HG03025 (cell line): ENCODE measurements at regions not wholly inside any gene's neighbourhood (a gene's known extent, or its start where the extent isn't known, plus 50 kb on each side); places are given as distances from the start of the nearest gene placed in this dataset.
"Not testable (repeated sequence)": the region's sequence is repeated elsewhere in the genome, so short reads cannot be mapped to it uniquely, and the experiment has no call there.

Source experiments
- ATAC-seq: cut with Tn5 transposase; IDR thresholded peaks from one replicate; pipeline ENCODE4 v1.9.1; 2021; ENCODE audit warnings: mild to moderate bottlenecking, moderate library complexity; ENCODE audit not compliant: unreplicated experiment, low FRiP score

- ATAC-seq, result no peak
These were observed 493.9 kb downstream of the NTRK2 start for GRCh38 chr9:85163415-85163814.

GRCh38 chr9:85162822-85163221, 493.3 kb downstream of the NTRK2 start:
- no peak for ATAC-seq

- ATAC-seq, result not testable (repeated sequence)
These were observed 491.4 kb downstream of the NTRK2 start for GRCh38 chr9:85160944-85161343.

GRCh38 chr9:85158512-85158911, 489.0 kb downstream of the NTRK2 start:
- no peak for ATAC-seq

GRCh38 chr9:85157772-85158171, 488.2 kb downstream of the NTRK2 start:
- no peak for ATAC-seq

GRCh38 chr9:85156652-85157051, 487.1 kb downstream of the NTRK2 start:
- no peak for ATAC-seq

GRCh38 chr9:85155352-85155751, 485.8 kb downstream of the NTRK2 start:
- ATAC-seq, result no peak

- ATAC-seq, result no peak
These were observed 482.2 kb downstream of the NTRK2 start for GRCh38 chr9:85151741-85152140.

GRCh38 chr9:85151162-85151561, 481.6 kb downstream of the NTRK2 start:
- ATAC-seq, result no peak

GRCh38 chr9:85147046-85147640, 477.6 kb downstream of the NTRK2 start:
- ATAC-seq, result no peak

GRCh38 chr9:85142968-85143367, 473.4 kb downstream of the NTRK2 start:
- ATAC-seq, result no peak

GRCh38 chr9:85142496-85142911, 473.0 kb downstream of the NTRK2 start:
- ATAC-seq, result no peak

- ATAC-seq, result no peak
These were observed 468.2 kb downstream of the NTRK2 start for GRCh38 chr9:85137696-85138095.

- ATAC-seq, result no peak
These were observed 467.5 kb downstream of the NTRK2 start for GRCh38 chr9:85136987-85137386.

GRCh38 chr9:85136507-85136906, 467.0 kb downstream of the NTRK2 start:
- no peak for ATAC-seq

- ATAC-seq, result no peak
These were observed 461.2 kb downstream of the NTRK2 start for GRCh38 chr9:85130764-85131163.

- no peak for ATAC-seq
These were observed 460.7 kb downstream of the NTRK2 start for GRCh38 chr9:85130260-85130659.

- ATAC-seq, result no peak
These were observed 460.0 kb downstream of the NTRK2 start for GRCh38 chr9:85129514-85129913.

GRCh38 chr9:85118990-85119755, 449.6 kb downstream of the NTRK2 start:
- ATAC-seq, result no peak

- no peak for ATAC-seq
These were observed 448.3 kb downstream of the NTRK2 start for GRCh38 chr9:85117831-85118230.

- ATAC-seq, result no peak
These were observed 445.9 kb downstream of the NTRK2 start for GRCh38 chr9:85115473-85115872.

GRCh38 chr9:85114799-85115198, 445.3 kb downstream of the NTRK2 start:
- ATAC-seq, result no peak
